GM12873 (cell line): ENCODE measurements at regions not wholly inside any gene's neighbourhood (a gene's known extent, or its start where the extent isn't known, plus 50 kb on each side); places are given as distances from the start of the nearest gene placed in this dataset.

Source experiments
- TF ChIP-seq, protein P1 (sequence below): IDR thresholded peaks from 2 replicates; pipeline ENCODE4 v1.5.1; 2012; ENCODE audit warnings: low read depth, mild to moderate bottlenecking, moderate library complexity, low read length, control low read depth; ENCODE audit not compliant: insufficient read depth; ENCODE audit errors: missing control alignments

DNA sequence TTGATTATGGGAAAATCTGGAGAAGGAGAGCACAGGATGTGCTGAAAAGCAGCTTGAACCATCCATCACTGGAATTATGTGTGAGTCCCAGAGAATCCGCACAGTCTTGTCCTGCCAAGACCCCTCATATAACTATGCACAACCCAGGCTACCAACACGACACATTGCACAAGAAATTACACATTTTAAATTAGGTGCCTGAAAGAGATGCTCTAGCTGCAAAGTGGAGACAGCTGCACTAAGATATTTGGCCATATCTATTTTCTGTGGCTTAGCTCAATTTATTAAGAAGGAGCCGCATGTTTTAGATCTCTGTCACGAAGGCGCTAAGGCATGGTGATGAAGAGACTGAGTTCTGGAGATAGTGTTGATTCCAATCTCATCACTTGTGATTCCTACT is 1308.4 kb downstream of the CDH8 start:
- TF ChIP-seq, protein P1, sequence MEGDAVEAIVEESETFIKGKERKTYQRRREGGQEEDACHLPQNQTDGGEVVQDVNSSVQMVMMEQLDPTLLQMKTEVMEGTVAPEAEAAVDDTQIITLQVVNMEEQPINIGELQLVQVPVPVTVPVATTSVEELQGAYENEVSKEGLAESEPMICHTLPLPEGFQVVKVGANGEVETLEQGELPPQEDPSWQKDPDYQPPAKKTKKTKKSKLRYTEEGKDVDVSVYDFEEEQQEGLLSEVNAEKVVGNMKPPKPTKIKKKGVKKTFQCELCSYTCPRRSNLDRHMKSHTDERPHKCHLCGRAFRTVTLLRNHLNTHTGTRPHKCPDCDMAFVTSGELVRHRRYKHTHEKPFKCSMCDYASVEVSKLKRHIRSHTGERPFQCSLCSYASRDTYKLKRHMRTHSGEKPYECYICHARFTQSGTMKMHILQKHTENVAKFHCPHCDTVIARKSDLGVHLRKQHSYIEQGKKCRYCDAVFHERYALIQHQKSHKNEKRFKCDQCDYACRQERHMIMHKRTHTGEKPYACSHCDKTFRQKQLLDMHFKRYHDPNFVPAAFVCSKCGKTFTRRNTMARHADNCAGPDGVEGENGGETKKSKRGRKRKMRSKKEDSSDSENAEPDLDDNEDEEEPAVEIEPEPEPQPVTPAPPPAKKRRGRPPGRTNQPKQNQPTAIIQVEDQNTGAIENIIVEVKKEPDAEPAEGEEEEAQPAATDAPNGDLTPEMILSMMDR: no peak

DNA sequence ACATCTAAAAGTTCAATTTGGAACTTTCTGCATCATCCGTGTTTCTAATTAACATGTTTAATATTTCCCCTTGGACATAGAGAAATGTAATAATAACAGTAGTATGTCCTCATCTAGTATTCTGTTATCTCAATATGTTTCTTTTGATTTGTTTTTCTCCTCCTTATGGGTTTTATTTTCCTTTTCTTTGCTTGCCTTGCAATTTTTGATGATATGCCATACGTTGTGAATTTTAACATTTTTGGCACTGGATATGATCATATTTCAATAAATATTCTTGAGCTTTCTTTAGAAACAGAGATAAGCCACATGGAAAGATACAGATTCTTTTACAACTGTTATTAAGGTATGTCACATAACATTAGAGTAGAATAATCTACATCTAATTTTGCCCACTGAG is 1316.2 kb downstream of the CDH8 start:
- TF ChIP-seq, protein P1: no peak

DNA sequence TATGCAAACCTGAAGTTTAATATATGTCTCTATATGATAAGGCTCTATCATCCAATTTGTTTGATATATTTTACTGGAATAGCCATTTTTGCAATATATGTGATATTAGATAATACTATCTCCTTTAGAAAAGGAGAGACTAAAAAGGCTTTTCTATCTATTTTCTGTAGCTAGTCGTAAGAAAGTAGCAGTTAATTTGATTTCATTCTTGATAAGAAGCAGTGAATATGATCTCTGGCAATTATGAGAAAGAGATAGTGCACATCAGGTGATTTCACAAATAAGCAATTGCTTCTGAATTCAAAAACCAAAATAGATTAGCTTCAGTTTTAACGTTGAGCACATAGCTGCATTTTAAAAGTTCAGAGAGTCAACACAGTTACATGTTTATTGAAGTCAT is 1318.4 kb downstream of the CDH8 start:
- TF ChIP-seq, protein P1: no peak

DNA sequence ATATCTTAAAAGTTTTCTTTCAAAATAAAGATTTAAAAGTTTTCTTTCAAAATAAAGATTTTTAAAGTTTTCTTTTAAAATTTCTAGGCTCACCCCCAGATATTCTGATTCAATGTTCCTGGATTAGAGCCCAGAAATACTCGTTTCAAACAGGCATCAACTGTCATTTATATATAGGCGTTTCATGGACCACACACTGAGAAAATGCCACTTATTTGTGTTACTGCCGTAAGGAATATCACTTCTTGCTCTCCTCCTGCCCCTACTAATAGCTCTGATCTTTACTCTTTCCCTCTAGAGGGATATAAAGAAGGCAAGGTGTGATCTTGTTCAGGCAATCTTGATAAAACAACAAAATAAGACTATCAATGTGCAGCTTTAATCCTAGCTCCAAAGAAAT is 1324.1 kb downstream of the CDH8 start:
- TF ChIP-seq, protein P1: no peak

DNA sequence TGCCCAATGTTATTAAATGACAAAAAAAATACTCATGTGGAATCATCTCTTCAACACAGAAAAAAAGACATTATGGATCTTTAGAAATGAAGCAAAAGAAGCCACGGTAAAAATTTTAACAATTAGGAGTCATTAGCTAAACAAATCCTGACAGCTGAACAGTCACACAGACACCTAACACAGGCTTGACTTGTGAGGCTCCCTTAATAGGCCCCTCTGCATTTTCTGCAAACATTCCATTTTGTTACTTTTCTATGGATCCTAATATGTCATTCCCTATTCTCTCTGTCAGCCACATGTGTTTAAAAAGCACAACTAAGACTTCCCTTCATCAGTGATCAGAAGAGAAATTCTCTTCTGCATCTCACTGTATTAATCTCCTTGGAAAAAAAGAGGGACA is 1331.5 kb downstream of the CDH8 start:
- TF ChIP-seq, protein P1: no peak

DNA sequence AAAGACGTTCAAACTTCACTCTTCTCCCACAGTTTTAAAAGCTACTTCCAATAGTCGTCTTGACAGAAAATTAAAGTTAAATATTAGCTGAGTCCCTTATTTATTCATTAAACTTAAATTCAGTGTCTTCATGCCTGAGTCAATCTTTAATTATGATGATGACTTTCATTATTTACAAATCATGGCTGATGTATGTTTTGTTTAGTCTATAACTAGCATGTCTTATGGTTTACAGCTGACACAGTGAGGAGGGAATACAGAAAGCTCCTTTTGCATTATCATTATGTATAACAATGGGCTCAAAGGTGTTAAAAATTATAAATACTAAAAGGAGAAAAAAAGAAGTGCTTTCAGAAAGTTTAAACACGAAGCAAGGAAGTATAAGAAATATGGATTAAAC is 1333.1 kb downstream of the CDH8 start:
- TF ChIP-seq, protein P1: no peak

DNA sequence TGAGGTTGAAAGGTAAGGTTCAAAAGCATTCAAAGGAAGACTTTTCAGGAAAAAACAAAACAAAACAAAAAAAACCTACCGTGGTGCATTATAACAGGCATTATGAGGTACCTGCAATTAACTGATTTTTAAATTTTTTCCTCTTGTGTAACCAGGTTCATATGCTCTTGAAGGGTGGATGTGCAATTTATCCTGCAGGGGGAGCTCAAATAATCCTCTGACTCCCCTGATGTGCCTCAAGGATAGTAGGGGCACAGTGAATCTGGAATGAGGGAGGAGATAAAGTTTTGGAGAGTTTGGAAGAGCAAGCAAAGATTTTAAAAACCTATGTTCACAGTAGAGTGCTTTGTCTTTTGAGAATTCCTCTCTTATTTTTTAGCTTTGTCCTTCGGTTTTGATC is 1349.4 kb downstream of the CDH8 start:
- TF ChIP-seq, protein P1: no peak
